Heart left ventricle (tissue), 13 donors: ENCODE measurements at regions not wholly inside any gene's neighbourhood (a gene's known extent, or its start where the extent isn't known, plus 50 kb on each side); places are given as distances from the start of the nearest gene placed in this dataset.

ENCODE experiments used
- POLR2A ChIP-seq, 2 donors: fragments of 450-650 bp; IDR thresholded peaks; one replicate each; pipeline ENCODE4 v1.6.1; 2017; ENCODE audit warnings: antibody characterized with exemption in 2 of 2, mild to moderate bottlenecking in 2 of 2, moderate library complexity in 2 of 2
- TF ChIP-seq, protein P1 (sequence below), 12 donors: fragments of 200-600 bp; sonication (generic) in 4 of 12; IDR thresholded peaks; one replicate each; pipeline versions ENCODE4 v1.5.0 to v1.8.0; 2018 to 2022; ENCODE audit warnings: antibody characterized with exemption in 12 of 12, mild to moderate bottlenecking in 5 of 12
- donor health status: ischemic (EF 13 %, LVEDD 7.1; RV severe dilation, severe dysfunction).
- donor health status: DM: no; HTN: yes; CAD: no.
- donor health status: DM: no; HTN: no; CAD: no.
- donor health status: ischemic (EF 25% LVEDD 6.9; RV normal size, moderate dysfunction).
- donor health status: ischemic (EF 25% LVEDD 5.7; RV mildly dilated, moderate dysfunction).
- donor health status: ischemic (EF 35%, LVEDD 5.7; RV mildly dilated, moderate dysfunction).
- donor health status: nonischemic (EF 11% LVEDD 7.7; RV severe dilation, severe dysfunction).
- donor health status: DM: yes; HTN: yes; CAD: no.
- donor health status: PGD.
- donor health status: ischemic (EF 29% LVEDD 5.4; RV normal size, mild dysfunction).
- donor health status: nonischemic (EF 23%, LVEDD 6.1; RV moderate dilation, normal function).

- TF ChIP-seq, protein P1, sequence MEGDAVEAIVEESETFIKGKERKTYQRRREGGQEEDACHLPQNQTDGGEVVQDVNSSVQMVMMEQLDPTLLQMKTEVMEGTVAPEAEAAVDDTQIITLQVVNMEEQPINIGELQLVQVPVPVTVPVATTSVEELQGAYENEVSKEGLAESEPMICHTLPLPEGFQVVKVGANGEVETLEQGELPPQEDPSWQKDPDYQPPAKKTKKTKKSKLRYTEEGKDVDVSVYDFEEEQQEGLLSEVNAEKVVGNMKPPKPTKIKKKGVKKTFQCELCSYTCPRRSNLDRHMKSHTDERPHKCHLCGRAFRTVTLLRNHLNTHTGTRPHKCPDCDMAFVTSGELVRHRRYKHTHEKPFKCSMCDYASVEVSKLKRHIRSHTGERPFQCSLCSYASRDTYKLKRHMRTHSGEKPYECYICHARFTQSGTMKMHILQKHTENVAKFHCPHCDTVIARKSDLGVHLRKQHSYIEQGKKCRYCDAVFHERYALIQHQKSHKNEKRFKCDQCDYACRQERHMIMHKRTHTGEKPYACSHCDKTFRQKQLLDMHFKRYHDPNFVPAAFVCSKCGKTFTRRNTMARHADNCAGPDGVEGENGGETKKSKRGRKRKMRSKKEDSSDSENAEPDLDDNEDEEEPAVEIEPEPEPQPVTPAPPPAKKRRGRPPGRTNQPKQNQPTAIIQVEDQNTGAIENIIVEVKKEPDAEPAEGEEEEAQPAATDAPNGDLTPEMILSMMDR (IDR thresholded peaks at IDR 0.05): no peak
- TF ChIP-seq POLR2A (IDR thresholded peaks at IDR 0.05): no peak
Measured at GRCh38 chr3:118740722-118741290, 293.8 kb downstream of the IGSF11 start.
